Stimulated activated CD8-positive, alpha-beta memory T cell treated with anti-CD3 and anti-CD28 coated beads, Interleukin-7, amount 100 ng/mL, for 24 hours (primary cell): ENCODE measurements at regions not wholly inside any gene's neighbourhood (a gene's known extent, or its start where the extent isn't known, plus 50 kb on each side); places are given as distances from the start of the nearest gene placed in this dataset.

Source experiments
- DNase-seq: peaks from one replicate; pipeline ENCODE4 v3.0.0-alpha.2; 2020; ENCODE audit warnings: low read depth

DNA sequence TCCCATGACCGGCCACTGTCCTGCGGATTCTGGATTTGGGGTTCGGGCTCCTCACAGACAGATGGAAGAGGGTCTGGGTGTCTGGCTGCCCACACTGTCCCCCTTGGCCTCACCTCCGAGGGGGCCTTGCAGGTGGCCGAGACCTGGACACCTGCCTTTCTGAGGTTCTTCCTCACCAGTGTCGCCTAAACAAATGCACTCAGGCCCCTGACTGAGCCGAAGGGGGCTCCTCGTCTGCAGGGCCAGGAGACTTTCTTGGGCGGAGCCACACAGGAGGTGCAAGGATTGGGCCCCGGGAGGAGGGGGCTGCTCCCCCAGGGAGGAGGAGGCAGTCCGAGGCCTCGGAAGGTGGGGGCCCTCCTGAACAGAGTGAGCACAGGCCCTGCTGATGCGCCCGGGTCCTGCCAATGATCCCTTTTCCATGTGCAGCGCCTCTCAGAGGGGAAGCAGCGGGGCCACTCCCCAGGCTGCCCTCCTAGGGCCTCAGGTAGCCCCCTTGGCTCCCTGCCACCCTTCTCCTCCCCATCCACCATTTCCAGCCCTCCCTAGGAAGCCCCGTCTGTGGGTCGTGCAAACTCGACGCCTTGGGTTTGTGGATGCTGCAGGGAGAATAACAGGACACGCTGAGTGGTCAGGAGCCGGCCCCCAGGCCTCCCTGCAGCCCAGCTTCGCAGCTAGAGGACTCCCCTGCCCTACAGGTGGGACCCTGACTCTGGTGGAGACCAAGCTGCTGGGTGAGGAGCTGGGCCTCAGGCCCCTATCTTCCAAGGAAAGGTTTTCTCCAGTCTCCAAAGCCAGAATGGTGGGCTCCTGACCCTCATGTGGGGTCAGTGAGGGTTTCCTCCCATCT lies 63.4 kb upstream of the ZNF469 start:
- no peak for DNase-seq

DNA sequence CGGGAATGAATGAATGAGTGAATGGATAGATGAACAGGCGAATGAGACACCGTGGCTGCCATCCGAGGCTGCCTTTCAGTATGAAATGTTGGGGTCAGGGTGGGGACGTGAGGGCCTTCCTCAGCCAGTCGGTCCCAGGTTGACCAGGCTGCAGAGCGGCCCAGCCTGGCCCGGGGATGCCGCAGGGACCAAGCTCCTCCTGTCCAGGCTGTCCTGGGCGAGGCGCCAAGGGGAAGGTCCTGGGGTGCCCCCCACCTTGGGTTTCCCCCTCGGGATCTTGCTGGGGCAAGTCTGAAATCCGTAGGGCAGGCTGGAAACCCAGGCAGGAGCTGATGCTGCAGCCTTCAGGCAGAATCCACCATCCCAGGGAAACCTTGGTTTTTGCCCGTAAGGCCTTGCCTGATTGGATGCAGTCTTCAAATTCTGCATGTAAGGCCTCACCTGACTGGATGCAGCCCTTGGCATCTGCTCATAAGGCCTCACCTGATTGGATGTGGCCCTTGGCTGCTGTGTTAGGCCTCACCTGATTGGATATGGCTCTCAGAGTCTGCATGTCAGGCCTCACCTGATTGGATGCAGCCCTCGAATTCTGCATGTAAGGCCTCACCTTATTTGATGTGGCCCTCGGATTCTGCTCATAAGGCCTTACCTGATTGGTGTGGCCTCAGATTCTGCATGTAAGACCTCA lies 61.7 kb upstream of the ZNF469 start:
- DNase-seq: no peak

- no peak for DNase-seq
These were observed 60.9 kb upstream of the ZNF469 start for GRCh38 chr16:88321635-88322499.

DNA sequence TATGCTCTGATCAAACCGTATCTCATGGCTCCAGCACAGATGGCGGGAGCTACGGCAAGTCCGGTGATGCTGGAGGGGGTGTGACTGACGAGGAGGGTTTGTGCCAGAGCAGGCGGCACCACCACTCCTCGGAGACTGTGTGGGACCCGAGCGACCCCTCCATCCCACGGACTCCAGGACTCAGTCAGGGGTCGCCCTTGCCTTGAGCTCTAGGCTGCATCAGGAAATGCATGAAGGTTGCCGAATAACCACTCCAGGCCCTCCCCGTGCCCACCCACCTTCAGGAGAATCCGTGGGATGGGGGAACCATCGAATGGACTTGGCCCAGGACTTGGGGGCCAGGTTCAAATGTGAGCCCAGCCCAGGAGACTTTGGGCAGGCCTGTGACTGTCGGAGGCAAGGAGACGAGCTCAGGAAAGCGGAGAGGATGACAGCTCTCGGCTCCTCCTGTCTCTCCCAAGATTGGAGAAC lies 60.2 kb upstream of the ZNF469 start:
- no peak for DNase-seq

DNA sequence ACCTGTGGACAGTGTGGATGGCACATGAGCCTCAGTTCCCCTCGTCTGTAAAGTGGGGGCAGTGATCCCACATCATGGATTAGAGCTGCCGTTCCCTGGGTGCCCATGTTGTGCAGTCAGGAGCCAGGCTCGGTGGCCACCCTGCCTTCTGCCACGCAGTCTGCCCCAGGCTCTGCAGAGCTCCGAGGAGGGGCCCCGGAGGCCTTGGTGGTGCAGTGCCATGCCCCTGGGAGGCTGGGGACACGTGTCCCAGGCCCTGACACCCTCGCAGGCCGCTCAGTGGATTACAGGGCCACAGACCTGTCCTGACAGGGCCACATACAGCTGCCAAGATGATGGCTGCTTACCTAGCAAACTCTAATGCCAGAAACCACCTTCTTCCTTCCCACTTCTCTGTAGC lies 59.7 kb upstream of the ZNF469 start:
- DNase-seq: no peak

- DNase-seq: no peak
These were observed 59.0 kb upstream of the ZNF469 start for GRCh38 chr16:88323546-88324330.

DNA sequence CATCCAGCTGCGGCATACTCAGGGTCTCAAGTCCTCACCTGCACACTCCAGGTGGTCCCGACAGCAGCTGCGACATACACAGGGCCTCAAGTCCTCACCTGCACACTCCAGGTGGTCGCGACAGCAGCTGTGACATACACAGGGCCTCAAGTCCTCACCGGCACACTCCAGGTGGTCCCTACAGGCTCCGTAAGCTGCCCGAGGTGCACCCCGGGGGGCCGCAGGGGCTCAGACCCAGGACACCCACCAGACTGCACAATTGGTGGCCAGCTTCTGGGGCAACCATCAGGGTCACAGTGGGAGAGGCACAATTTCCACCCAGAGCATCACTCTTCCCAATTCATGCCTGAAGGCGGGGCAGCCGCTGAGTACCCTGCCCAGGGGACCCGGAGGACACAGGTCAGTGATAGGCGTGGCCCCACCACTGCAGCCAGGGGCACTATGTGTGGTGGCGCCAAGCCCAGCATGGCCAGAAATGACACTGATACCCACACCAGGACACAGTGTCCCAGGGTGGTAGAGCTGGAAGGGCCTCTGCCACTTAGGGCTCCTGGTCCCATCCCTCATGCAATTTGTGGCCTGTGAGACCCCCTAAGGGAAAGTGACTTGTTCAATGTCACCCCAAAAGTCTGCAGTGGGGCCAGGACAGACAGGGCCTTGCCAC lies 57.5 kb upstream of the ZNF469 start:
- no peak for DNase-seq

DNA sequence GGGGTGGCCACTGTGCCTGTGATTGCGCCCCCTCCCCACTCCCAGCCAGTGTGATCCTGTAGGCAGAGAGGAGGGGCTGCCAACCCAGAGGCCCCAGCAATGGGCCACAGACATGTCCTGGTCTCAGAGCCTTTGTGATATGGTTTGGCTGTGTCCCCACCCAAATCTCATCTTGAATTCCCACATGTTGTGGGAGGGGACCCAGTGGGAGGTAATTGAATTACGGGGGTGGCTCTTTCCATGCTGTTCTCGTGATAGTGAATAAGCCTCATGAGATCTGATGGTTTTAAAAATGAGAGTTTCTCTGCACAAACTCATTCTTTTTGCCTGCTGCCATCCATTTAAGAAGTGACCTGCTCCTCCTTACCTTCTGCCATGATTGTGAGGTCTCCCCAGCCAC lies 56.8 kb upstream of the ZNF469 start:
- DNase-seq: no peak

GRCh38 chr16:88326611-88327485 lies 55.9 kb upstream of the ZNF469 start:
- no peak for DNase-seq

- DNase-seq: no peak
These were observed 55.0 kb upstream of the ZNF469 start for GRCh38 chr16:88327561-88328312.

DNA sequence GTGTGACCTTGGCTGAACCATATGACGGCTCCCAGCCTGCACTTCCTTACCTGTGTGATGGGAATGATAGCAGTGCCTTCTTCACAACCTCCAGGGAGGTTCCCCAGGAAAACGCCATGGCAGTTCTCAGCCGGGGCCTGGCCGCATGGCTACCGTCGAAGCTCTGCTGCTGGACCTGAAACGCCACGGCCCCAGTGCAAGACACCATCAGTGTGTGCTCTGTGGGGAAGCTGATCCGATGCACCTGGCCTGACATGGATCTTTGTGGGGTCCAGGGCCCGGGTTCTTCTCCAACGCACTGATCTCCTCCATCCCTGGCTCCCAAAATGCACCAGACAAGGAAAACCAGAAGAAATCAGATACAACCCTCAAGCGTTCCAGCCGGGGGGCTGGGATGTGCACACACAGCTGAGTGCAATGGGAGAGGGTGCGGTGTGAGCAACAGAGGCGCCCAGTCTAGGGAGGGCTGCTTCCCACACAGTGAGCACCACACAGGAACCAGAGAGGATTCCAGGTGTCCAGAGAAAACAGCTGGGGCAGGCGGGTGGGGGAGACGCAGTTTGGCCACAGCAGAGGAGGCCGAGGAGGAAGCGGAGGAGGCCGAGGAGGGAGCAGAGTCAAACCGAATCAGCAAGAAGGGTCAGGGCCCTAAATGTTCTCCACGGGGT lies 54.3 kb upstream of the ZNF469 start:
- DNase-seq: no peak

GRCh38 chr16:88329726-88330700 lies 52.7 kb upstream of the ZNF469 start:
- no peak for DNase-seq

GRCh38 chr16:88330971-88331890 lies 51.5 kb upstream of the ZNF469 start:
- no peak for DNase-seq

DNA sequence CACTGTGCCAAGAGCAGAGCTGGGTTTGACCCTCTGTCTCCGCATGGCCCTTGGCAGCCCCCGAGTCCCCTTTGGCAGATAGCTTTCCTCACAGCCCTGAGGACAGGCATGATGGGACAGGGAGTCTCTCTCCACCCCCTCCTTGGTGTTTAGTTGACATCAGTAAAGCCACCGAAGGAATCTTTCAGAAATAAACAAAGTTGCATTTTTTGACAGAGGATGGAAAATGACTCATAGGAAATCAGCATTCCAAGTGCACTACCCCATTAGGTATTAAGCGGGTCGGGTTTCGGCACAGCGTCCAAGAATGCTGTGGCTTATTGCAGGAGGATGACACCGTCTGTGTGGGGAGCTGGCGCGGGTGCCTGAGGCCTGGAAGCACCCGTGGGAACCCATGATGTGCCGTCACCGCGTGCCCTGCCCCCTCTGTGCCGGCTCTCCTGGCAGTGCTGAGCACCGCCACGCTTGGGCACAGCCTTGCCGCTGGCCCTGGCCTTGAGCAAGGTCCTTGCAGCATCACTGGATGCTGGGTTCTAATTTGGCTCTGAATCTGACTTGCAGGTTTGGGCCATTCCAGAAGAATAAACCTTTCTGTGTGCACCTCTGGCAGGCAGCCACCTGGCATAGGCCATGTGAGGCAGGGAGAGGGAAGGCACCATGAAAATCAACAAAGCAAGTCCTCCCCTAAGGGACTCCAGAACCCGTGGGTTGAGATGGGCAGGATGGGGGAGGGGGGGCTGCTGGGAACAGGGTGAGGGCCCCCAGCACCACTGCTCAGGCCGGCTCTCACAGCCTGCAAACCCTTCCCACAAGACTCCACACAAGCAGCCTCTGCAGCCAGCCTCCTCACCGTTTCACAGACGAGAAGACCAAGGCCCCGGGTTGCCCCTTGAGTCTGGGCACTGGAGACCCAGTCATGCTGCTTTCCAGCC lies 50.5 kb upstream of the ZNF469 start:
- no peak for DNase-seq
